T-cell (primary cell): ENCODE measurements at regions not wholly inside any gene's neighbourhood (a gene's known extent, or its start where the extent isn't known, plus 50 kb on each side); places are given as distances from the start of the nearest gene placed in this dataset.
"Not testable (repeated sequence)": the region's sequence is repeated elsewhere in the genome, so short reads cannot be mapped to it uniquely, and the experiment has no call there.

Source experiments
- ATAC-seq, 4 experiments: fragments of 200-7000 bp in 3 of 4; fragments of 150-1000 bp in 1 of 4; cut with Tn5 transposase; replicated peaks in 1 of 4; 1 replicate in 3 of 4; 2 replicates in 1 of 4; pipeline ENCODE4 v1.10.0; 2021; ENCODE audit warnings: moderate library complexity in 3 of 4, mild to moderate bottlenecking in 2 of 4, moderate number of reproducible peaks in 1 of 4
- CTCF ChIA-PET, 2 donors: fragments of 300-600 bp; sonication (Branson Sonifier 250); formaldehyde crosslinking; loops; one replicate each; lab custom pipeline; 2022; ENCODE audit warnings: antibody characterized with exemption in 2 of 2; lab: Charles Lee
- POLR2A ChIA-PET, 2 donors: fragments of 300-600 bp; sonication (Branson Sonifier 250); formaldehyde crosslinking; loops; one replicate each; lab custom pipeline; 2022; ENCODE audit warnings: antibody characterized with exemption in 2 of 2; lab: Charles Lee
- DNase-seq, 35 experiments: peaks; one replicate each; pipeline versions ENCODE4 v3.0.0 to v3.0.0-alpha.2; 2013 to 2023
- H3K27ac ChIP-seq: one replicate; pipeline ENCODE4 v1.5.1; 2013; ENCODE audit warnings: low read length
- H3K27me3 ChIP-seq, 2 experiments: replicated peaks in 1 of 2; 1 replicate in 1 of 2; 2 replicates in 1 of 2; pipeline versions ENCODE4 v1.6.1 to v1.7.0; 2013; ENCODE audit warnings: low read length in 1 of 2, mixed read lengths in 1 of 2; ENCODE audit not compliant: control insufficient read depth in 2 of 2, insufficient read depth in 2 of 2; ENCODE audit errors: extremely low read depth in 1 of 2
- H3K36me3 ChIP-seq, 2 donors: 1 replicate in 1 of 2; 2 replicates in 1 of 2; pipeline versions ENCODE4 v1.6.1 to v1.7.0; 2013; ENCODE audit warnings: low read length in 1 of 2; ENCODE audit not compliant: control insufficient read depth in 2 of 2, insufficient read depth in 1 of 2; ENCODE audit errors: extremely low read depth in 1 of 2
- H3K4me1 ChIP-seq, 2 experiments: 1 replicate in 1 of 2; 2 replicates in 1 of 2; pipeline versions ENCODE4 v1.6.1 to v1.7.0; 2013; ENCODE audit warnings: low read length in 2 of 2, mixed read lengths in 1 of 2; ENCODE audit not compliant: insufficient read depth in 2 of 2, control insufficient read depth in 1 of 2; ENCODE audit errors: extremely low read depth in 1 of 2
- H3K4me3 ChIP-seq, 2 donors: 1 replicate in 1 of 2; 2 replicates in 1 of 2; pipeline versions ENCODE4 v1.5.1 to v1.7.0; 2013; ENCODE audit warnings: mild to moderate bottlenecking in 2 of 2, low read length in 1 of 2, moderate library complexity in 1 of 2; ENCODE audit not compliant: control insufficient read depth in 1 of 2; ENCODE audit errors: extremely low read depth in 1 of 2
- H3K9me3 ChIP-seq: 2 replicates; pipeline ENCODE4 v1.7.0; 2013
- H3K27ac Mint-ChIP-seq, 2 donors: one replicate each; pipeline ENCODE4 v1.8.0; 2020 to 2021; ENCODE audit warnings: mild to moderate bottlenecking in 2 of 2, mixed read lengths in 2 of 2
- H3K27me3 Mint-ChIP-seq, 2 donors: one replicate each; pipeline ENCODE4 v1.8.0; 2021 to 2022; ENCODE audit warnings: mixed read lengths in 2 of 2
- H3K36me3 Mint-ChIP-seq: one replicate; pipeline ENCODE4 v1.8.0; 2021; ENCODE audit warnings: mixed read lengths
- H3K4me1 Mint-ChIP-seq, 3 donors: one replicate each; pipeline ENCODE4 v1.8.0; 2020 to 2022; ENCODE audit warnings: mixed read lengths in 3 of 3, mild to moderate bottlenecking in 1 of 3
- H3K4me3 Mint-ChIP-seq, 3 donors: one replicate each; pipeline ENCODE4 v1.8.0; 2020 to 2022; ENCODE audit warnings: mild to moderate bottlenecking in 3 of 3, mixed read lengths in 3 of 3, moderate library complexity in 3 of 3
- H3K9me3 Mint-ChIP-seq, 3 donors: one replicate each; pipeline ENCODE4 v1.8.0; 2020 to 2022; ENCODE audit warnings: mixed read lengths in 3 of 3
- WGBS: methylation state at CpG from one replicate; pipeline ENCODE4 v1.1.5; 2013; ENCODE audit warnings: missing lambda C conversion rate; ENCODE audit not compliant: insufficient coverage; 5-methylcytosine and 5-hydroxymethylcytosine counted together

DNA sequence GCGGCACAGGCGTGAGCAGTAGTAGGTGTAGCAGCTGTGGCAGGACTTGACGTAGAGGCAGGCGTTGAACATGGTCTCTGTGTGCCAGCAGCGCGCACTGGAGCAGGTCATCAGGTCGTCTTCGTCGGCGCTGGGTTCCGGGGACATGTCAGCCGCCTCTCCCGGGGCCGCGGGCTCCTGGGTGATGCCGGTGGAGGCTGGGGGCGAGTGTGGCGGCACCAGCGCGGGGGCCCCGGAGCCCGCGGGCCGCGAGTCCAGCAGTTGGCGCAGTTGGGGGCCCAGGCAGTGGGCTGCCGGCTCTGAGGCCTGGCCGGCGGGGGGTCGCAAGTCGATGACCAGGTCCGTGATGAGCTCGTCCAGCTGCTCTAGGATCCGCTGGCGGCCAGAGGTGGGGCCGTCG lies 249.9 kb downstream of the ANKRD30B start:
- H3K27me3 Mint-ChIP-seq, H3K9me3 Mint-ChIP-seq, POLR2A ChIA-PET, H3K27ac ChIP-seq, H3K4me1 ChIP-seq, H3K36me3 Mint-ChIP-seq, H3K4me1 Mint-ChIP-seq, H3K27ac Mint-ChIP-seq, ATAC-seq, H3K36me3 ChIP-seq, DNase-seq, H3K27me3 ChIP-seq, CTCF ChIA-PET, H3K9me3 ChIP-seq, H3K4me3 Mint-ChIP-seq, H3K4me3 ChIP-seq: not testable (repeated sequence)
- 92% methylated on average over 33 of the region's 37 CpGs for WGBS

DNA sequence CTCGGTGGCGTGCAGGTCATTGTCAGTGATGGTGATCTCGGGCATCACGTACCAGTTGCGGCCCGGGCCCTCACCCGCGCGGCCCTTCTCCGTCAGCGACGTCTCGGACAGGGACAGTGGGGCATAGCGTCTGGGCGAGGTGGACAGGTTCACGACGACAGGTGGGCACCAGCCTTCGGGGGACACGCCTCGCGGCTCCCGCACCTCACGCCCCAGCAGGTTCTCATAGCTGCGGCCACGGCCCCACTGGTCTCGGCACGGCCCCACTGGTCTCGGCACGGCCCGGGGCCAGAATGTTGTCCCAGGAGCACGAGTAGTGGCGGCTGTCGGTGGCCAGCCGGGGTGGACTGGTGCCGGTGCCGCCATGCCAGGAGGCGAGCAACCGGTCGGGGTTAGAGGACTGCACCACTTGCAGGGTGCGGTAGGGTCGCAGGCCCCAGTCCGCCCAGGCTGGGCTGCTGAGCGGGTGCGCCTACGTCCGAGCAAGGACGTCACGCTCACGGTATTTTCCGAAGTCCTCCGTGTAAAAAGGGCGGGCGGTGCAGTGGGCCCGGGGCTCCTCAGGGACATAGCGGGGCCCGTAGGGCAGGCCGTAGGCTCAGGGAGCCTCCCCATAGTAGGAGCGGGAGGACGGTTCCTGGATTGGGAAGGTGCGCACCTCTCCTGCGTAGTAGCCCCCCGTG lies 250.5 kb downstream of the ANKRD30B start:
- H3K9me3 Mint-ChIP-seq, H3K4me1 Mint-ChIP-seq, H3K27ac ChIP-seq, CTCF ChIA-PET, DNase-seq, H3K36me3 ChIP-seq, H3K4me3 Mint-ChIP-seq, ATAC-seq, H3K4me1 ChIP-seq, H3K27me3 ChIP-seq, POLR2A ChIA-PET, H3K9me3 ChIP-seq, H3K27ac Mint-ChIP-seq, H3K36me3 Mint-ChIP-seq, H3K4me3 ChIP-seq, H3K27me3 Mint-ChIP-seq: not testable (repeated sequence)
- whole genome bisulfite sequencing = 98% methylated on average over 58 of the region's 62 CpGs

DNA sequence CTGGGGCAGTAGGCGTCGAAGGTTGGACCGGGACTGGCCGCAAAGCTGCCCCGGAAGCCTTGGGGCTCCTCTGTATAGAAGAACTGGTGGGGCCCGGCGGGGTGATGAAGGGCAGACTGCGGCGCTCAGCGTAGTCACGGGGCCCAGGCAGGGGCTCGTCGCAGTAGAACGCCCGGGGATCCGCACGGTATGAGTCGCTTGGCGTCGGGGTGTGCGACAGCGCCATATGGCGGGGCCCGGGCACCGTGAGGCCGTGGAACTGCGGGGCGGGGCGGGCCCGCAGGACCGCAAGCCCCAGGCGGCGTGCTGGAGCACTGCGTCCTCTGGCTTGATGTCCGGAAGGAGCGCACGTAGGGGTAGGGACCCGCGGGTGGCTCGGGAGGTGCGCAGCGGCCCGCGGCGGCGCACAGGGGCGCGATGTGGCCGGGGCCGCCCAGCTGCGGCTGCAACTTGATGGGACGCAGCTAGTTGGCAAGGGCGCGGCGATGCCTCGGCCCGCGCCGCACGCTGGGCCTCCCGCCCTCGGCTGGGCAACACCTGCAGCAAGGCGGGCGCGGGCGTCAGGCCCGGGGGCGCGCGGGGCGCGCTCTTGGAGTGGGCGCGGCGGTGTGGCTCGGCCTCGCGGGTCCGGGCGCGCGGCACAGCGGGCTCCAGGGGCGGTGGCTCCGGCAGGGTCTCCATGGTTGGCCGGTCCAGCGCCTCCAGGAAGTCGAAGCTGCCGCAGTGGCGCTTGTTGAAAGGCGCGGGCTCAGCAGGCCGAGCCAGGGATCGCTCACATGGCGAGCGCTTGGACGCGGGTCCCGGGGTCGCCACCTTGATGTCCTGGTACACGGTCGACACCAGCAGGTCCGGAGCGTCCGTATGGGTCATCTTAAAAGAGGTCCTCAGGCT lies 251.4 kb downstream of the ANKRD30B start:
- CTCF ChIA-PET = no interaction called here
- no peaks in the 10 kb centered on the region for H3K27me3 ChIP-seq
- POLR2A ChIA-PET = no interaction called here
- no peaks in the 10 kb centered on the region for H3K36me3 ChIP-seq
- Mint-ChIP-seq H3K9me3 (no peaks in the 10 kb centered on the region), H3K4me3 (no peak overlapping the region), H3K4me1 (peaks cover 0 to 1% (median 0%) of the 10 kb centered on the region in 3 donors), H3K27me3 (no peaks in the 10 kb centered on the region), H3K27ac (no peak overlapping the region), H3K36me3 (no peaks in the 10 kb centered on the region)
- H3K9me3 ChIP-seq = no peaks in the 10 kb centered on the region
- no peak overlapping the region for H3K4me3 ChIP-seq
- H3K4me1 ChIP-seq = no peaks in the 10 kb centered on the region
- ATAC-seq (no peak), DNase-seq (no peak)
- H3K27ac ChIP-seq = no peak overlapping the region
- WGBS = 50% methylated on average over 105 of the region's 105 CpGs

DNA sequence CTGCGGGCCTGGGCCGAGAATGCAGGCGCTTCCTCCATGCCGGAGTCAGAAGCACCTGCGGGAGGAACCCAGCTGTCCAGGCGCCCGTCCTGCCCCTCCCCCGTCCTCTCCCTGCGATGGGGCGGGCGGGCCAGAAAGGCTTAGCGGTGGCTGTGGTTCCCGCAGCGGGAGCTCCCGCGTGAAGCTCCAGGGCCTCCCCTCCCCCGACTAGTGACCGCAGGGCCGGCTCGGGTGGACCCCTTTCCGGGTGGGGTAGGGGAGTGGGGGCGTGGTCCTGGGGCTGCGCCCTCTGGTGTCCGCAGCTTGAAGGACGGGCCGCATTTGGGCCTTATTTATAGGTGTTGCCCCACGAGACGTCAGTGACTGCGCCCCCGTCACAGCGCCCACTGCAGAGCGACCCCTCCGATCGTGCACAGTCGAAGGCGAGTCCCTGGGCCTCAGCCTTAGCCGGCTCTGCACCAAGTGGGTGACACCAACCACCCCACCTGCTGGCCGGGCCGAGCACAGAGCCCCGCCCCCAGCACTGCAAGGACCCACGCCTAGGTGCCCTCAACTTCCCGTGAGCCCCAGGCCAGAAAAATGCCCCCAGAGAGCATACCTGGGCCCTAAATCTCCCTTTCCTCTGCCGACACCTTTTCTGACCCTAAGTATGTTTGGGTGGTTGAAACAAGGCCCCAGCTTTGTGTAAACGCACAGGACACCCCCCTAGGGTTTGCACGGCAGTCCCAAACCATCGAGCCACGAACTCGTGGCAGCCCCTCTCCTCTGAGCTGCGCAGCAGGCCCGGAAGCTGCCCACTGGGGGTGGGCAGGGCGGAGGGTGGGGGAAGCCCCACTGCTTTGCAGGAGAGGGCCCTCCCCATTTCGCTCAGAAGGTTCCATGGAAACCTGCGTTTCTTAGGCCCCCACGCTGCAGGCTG lies 252.4 kb downstream of the ANKRD30B start:
- H3K4me3 ChIP-seq, H3K4me1 ChIP-seq, H3K4me3 Mint-ChIP-seq, H3K27ac Mint-ChIP-seq, H3K36me3 Mint-ChIP-seq, H3K36me3 ChIP-seq, H3K9me3 ChIP-seq, CTCF ChIA-PET, POLR2A ChIA-PET, H3K4me1 Mint-ChIP-seq, H3K27me3 ChIP-seq, H3K27me3 Mint-ChIP-seq, H3K9me3 Mint-ChIP-seq, DNase-seq, H3K27ac ChIP-seq: not testable (repeated sequence)
- peak in 1 of 4 experiments; percentile 52 for ATAC-seq
- WGBS = 60% methylated on average over 18 of the region's 54 CpGs

DNA sequence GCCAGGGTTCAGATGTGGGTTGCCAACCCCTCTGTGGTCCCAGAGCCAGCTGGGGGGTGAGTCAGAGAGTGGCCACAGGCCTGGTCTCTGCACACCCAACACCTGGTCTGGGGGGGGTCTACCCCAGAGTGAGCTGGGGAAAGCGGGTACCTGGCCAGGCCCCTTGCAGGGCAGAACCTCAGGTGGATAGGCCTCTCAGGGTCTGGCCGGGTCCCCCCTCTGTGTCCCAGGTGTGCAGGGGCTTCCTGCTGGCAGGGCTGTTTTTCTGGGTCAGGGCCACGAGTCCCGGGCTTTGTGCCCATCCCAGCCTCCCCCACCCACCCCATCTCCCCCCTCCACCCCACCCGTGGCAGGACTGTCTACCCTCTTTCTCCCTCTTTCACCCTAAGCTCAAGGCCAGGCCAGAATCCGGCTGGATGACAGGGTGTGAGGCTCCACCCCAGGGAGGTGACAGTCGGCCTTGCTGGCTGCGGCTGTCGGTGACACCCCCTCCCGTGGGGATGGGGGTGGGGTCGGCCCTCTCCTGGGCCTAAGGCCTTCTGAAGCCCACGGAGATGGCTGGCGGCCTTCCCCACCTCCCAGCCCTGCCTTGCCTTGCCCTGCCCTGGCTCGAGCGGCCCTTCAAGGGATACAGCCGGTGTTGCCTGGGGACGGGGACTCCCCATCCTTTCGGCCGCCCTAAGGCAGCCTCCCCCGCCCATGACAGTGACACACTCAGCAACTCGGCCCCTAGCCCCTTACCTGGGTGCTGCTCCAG lies 253.2 kb downstream of the ANKRD30B start:
- H3K4me1 Mint-ChIP-seq, H3K9me3 ChIP-seq, H3K27ac Mint-ChIP-seq, H3K27me3 Mint-ChIP-seq, H3K4me1 ChIP-seq, H3K9me3 Mint-ChIP-seq, ATAC-seq, H3K4me3 Mint-ChIP-seq, H3K27ac ChIP-seq, H3K36me3 Mint-ChIP-seq, H3K27me3 ChIP-seq, POLR2A ChIA-PET, DNase-seq, CTCF ChIA-PET, H3K4me3 ChIP-seq, H3K36me3 ChIP-seq: not testable (repeated sequence)
- WGBS = 92% methylated on average over 10 of the region's 21 CpGs

DNA sequence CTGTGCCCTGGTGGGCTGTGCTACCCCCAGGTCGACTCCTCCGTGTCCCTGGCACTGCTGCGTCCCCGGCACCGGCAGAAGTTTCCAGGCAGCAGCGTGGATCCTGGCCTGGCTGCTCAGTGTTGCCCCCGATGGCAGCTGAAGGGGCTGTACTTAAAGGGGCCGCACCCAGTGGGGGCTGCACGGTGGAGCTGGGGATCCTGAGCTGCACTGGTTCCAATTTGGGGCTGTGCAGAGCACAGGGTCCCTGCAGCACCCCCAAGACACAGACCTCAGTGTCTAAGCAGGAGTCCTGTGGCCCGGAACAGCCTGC lies 253.8 kb downstream of the ANKRD30B start:
- H3K27me3 ChIP-seq, H3K36me3 ChIP-seq, DNase-seq, H3K4me3 ChIP-seq, ATAC-seq, H3K9me3 ChIP-seq, H3K4me1 ChIP-seq, H3K36me3 Mint-ChIP-seq, H3K27ac ChIP-seq, CTCF ChIA-PET, H3K4me1 Mint-ChIP-seq, POLR2A ChIA-PET, H3K4me3 Mint-ChIP-seq, H3K27ac Mint-ChIP-seq, H3K27me3 Mint-ChIP-seq, H3K9me3 Mint-ChIP-seq: not testable (repeated sequence)
- 89% methylated on average over 10 of the region's 10 CpGs for WGBS
